ENCODE measurements at regions not wholly inside any gene's neighbourhood (a gene's known extent, or its start where the extent isn't known, plus 50 kb on each side); places are given as distances from the start of the nearest gene placed in this dataset.
A peak's percentile ranks its signal among the peaks of the same experiment; 100 is the strongest.

- peak; percentile 21 for TF ChIP-seq CTCF (conservative IDR thresholded peaks at IDR 0.05)
- DNase-seq (ENCODE audit: extremely low spot score, unreplicated experiment) = no peak
- H3K9me3 Mint-ChIP-seq = no peaks in the 10 kb centered on the region
- no peaks in the 10 kb centered on the region for H3K4me1 Mint-ChIP-seq (ENCODE audit: unreplicated experiment)
- H3K4me3 Mint-ChIP-seq = no peak overlapping the region
- no peaks in the 10 kb centered on the region for H3K36me3 Mint-ChIP-seq
- no peak overlapping the region for H3K27ac Mint-ChIP-seq
- no peaks in the 10 kb centered on the region for H3K27me3 Mint-ChIP-seq
Measured at GRCh38 chr2:139031722-139032121, 251.5 kb upstream of the NXPH2 start.

- Mint-ChIP-seq H3K4me1 (ENCODE audit: unreplicated experiment) (no peaks in the 10 kb centered on the region), H3K27ac (no peak overlapping the region), H3K36me3 (no peaks in the 10 kb centered on the region), H3K9me3 (peaks cover 27% of the 10 kb centered on the region), H3K4me3 (no peak overlapping the region), H3K27me3 (no peaks in the 10 kb centered on the region)
- no peak for DNase-seq (ENCODE audit: extremely low spot score, unreplicated experiment)
- TF ChIP-seq CTCF (conservative IDR thresholded peaks at IDR 0.05) = no peak
Measured at GRCh38 chr2:139020287-139020686, 240.1 kb upstream of the NXPH2 start.

GRCh38 chr2:139018252-139018651 is 238.1 kb upstream of the NXPH2 start:
- no peaks in the 10 kb centered on the region for H3K4me1 Mint-ChIP-seq (ENCODE audit: unreplicated experiment)
- H3K4me3 Mint-ChIP-seq = no peak overlapping the region
- no peaks in the 10 kb centered on the region for H3K36me3 Mint-ChIP-seq
- no peak for DNase-seq (ENCODE audit: extremely low spot score, unreplicated experiment)
- no peak for TF ChIP-seq CTCF (conservative IDR thresholded peaks at IDR 0.05)
- H3K27me3 Mint-ChIP-seq = no peaks in the 10 kb centered on the region
- no peak overlapping the region for H3K27ac Mint-ChIP-seq
- peaks cover 29% of the 10 kb centered on the region for H3K9me3 Mint-ChIP-seq

GRCh38 chr2:139007130-139007529 is 226.9 kb upstream of the NXPH2 start:
- no peaks in the 10 kb centered on the region for H3K27me3 Mint-ChIP-seq
- peaks cover 5% of the 10 kb centered on the region for H3K4me1 Mint-ChIP-seq (ENCODE audit: unreplicated experiment)

GRCh38 chr2:139000131-139000785 is 220.1 kb upstream of the NXPH2 start:
- no peak for TF ChIP-seq CTCF (conservative IDR thresholded peaks at IDR 0.05)
- no peaks in the 10 kb centered on the region for H3K4me1 Mint-ChIP-seq (ENCODE audit: unreplicated experiment)
- H3K4me3 Mint-ChIP-seq = no peak overlapping the region
- no peak overlapping the region for H3K27ac Mint-ChIP-seq
- no peak for DNase-seq (ENCODE audit: extremely low spot score, unreplicated experiment)
- no peaks in the 10 kb centered on the region for H3K36me3 Mint-ChIP-seq
- H3K27me3 Mint-ChIP-seq = peaks cover 4% of the 10 kb centered on the region
- no peaks in the 10 kb centered on the region for H3K9me3 Mint-ChIP-seq

More at GRCh38 chr2:139007130-139007529, 226.9 kb upstream of the NXPH2 start:
- no peak overlapping the region for H3K4me3 Mint-ChIP-seq
- H3K27ac Mint-ChIP-seq = no peak overlapping the region
- DNase-seq (ENCODE audit: extremely low spot score, unreplicated experiment) = no peak
- H3K9me3 Mint-ChIP-seq = no peaks in the 10 kb centered on the region
- no peak for TF ChIP-seq CTCF (conservative IDR thresholded peaks at IDR 0.05)
- H3K36me3 Mint-ChIP-seq = no peaks in the 10 kb centered on the region

Data from type B pancreatic cell (in vitro differentiated cells).